Keratinocyte (primary cell): ENCODE measurements at regions not wholly inside any gene's neighbourhood (a gene's known extent, or its start where the extent isn't known, plus 50 kb on each side); places are given as distances from the start of the nearest gene placed in this dataset.

Experiments
- DNase-seq: peaks from one replicate; pipeline ENCODE4 v3.0.0-alpha.2; 2011; ENCODE audit warnings: low read depth, missing footprints, low spot score
- FAIRE-seq: peaks from 2 replicates; lab custom pipeline; 2011; peaks lifted over from hg19 to GRCh38; lab: Jason Lieb, UNC
- H2AFZ ChIP-seq: 2 replicates; pipeline ENCODE4 v1.6.0; 2012; ENCODE audit warnings: low read length, control low read depth, inconsistent platforms; ENCODE audit not compliant: control insufficient read depth
- H3K27ac ChIP-seq: 2 replicates; pipeline ENCODE4 v1.5.1; 2011; ENCODE audit warnings: low read length; ENCODE audit not compliant: control insufficient read depth, insufficient read depth
- H3K27me3 ChIP-seq: 3 replicates; pipeline ENCODE4 v1.6.0; 2011; ENCODE audit warnings: low read length; ENCODE audit not compliant: control insufficient read depth, insufficient read depth; ENCODE audit errors: extremely low read depth
- H3K36me3 ChIP-seq, 2 experiments: 2 replicates in 1 of 2; 3 replicates in 1 of 2; pipeline ENCODE4 v1.5.1; 2011; ENCODE audit warnings: low read length in 2 of 2, mild to moderate bottlenecking in 1 of 2; ENCODE audit not compliant: control insufficient read depth in 2 of 2, insufficient read depth in 2 of 2; ENCODE audit errors: extremely low read depth in 1 of 2
- H3K4me1 ChIP-seq: 3 replicates; pipeline ENCODE4 v1.5.1; 2011; ENCODE audit warnings: low read length; ENCODE audit not compliant: control insufficient read depth, insufficient read depth; ENCODE audit errors: extremely low read depth
- H3K4me2 ChIP-seq: 3 replicates; pipeline ENCODE4 v1.6.0; 2011; ENCODE audit warnings: low read depth, low read length; ENCODE audit not compliant: control insufficient read depth, insufficient read depth; ENCODE audit errors: extremely low read depth
- H3K4me3 ChIP-seq, 3 experiments: fragments of 200-600 bp in 1 of 3; sonication (generic) in 1 of 3; 2 replicates in 2 of 3; 3 replicates in 1 of 3; pipeline ENCODE4 v1.5.1; 2011 to 2016; ENCODE audit warnings: low read length in 3 of 3, mild to moderate bottlenecking in 3 of 3, control low read depth in 2 of 3, inconsistent platforms in 1 of 3, low read depth in 1 of 3, mixed read lengths in 1 of 3, mixed run types in 1 of 3, moderate library complexity in 1 of 3; ENCODE audit not compliant: control insufficient read depth in 2 of 3, insufficient read depth in 2 of 3; ENCODE audit errors: extremely low read depth in 1 of 3
- H3K79me2 ChIP-seq: 2 replicates; pipeline ENCODE4 v1.6.0; 2012; ENCODE audit warnings: low read length; ENCODE audit not compliant: control insufficient read depth, insufficient read depth
- H3K9ac ChIP-seq: 3 replicates; pipeline ENCODE4 v1.6.0; 2011; ENCODE audit warnings: low read length; ENCODE audit not compliant: control insufficient read depth, insufficient read depth; ENCODE audit errors: extremely low read depth
- H3K9me1 ChIP-seq: 3 replicates; pipeline ENCODE4 v1.6.0; 2011; ENCODE audit warnings: low read length; ENCODE audit not compliant: control insufficient read depth, insufficient read depth; ENCODE audit errors: extremely low read depth
- H3K9me3 ChIP-seq: 2 replicates; pipeline ENCODE4 v1.5.1; 2012; ENCODE audit warnings: low read depth, low read length; ENCODE audit not compliant: control insufficient read depth
- H4K20me1 ChIP-seq: 3 replicates; pipeline ENCODE4 v1.6.0; 2011; ENCODE audit warnings: low read length; ENCODE audit not compliant: control insufficient read depth, insufficient read depth; ENCODE audit errors: extremely low read depth
- EZH2 ChIP-seq: IDR thresholded peaks from one replicate; pipeline ENCODE4 v1.6.1; 2012; ENCODE audit warnings: inconsistent platforms, mild to moderate bottlenecking, low read length, moderate library complexity
- dilution Hi-C: fragments of 300-500 bp; cut with MboI; formaldehyde crosslinking; loops from one replicate; pipeline ENCODE4 v1.7.0; 2020; ENCODE audit warnings: low sequenced_read_pairs; ENCODE audit not compliant: extremely low pct_ligation_motif_present
- TF ChIP-seq, protein P1 (sequence below), 3 experiments: IDR thresholded peaks in 1 of 3; conservative IDR thresholded peaks in 1 of 3; optimal IDR thresholded peaks in 1 of 3; 2 replicates in 2 of 3; 3 replicates in 1 of 3; pipeline versions ENCODE3 to v1.5.1; 2011; ENCODE audit warnings: low read length in 3 of 3, mild to moderate bottlenecking in 3 of 3, moderate library complexity in 2 of 3, control low read depth in 1 of 3, inconsistent platforms in 1 of 3; ENCODE audit not compliant: insufficient read depth in 2 of 3; ENCODE audit errors: extremely low read depth in 1 of 3

DNA sequence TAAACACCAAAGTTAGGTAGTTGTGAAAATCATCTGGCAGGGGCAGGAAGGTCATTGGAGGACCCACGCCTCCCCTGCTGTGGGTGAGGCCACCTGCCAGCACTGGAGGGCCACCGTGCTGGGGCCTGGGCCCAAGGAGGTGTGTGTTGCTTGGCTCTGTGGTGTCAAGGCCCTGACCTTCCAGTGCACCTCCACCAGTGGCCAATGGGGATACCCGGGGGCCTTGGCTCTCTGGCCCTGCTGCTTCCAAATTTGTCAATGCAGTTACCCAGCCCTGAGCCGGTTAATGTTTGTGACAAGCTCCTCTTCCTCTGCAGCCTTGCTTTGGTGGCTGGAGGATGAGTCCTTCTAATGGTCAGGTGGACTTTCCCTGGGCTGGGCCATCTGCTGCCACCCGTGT is 150.2 kb downstream of the KLF13 start:
- dilution Hi-C loops, result no loop called here
- Histone ChIP-seq H3K9me3 (no peaks in the 10 kb centered on the region), H4K20me1 (no peaks in the 10 kb centered on the region), H2AFZ (no peak overlapping the region), H3K36me3 (no peaks in the 10 kb centered on the region), H3K9ac (no peak overlapping the region), H3K4me2 (no peak overlapping the region), H3K27ac (no peak overlapping the region), H3K9me1 (no peaks in the 10 kb centered on the region), H3K79me2 (no peaks in the 10 kb centered on the region), H3K27me3 (peaks cover 4% of the 10 kb centered on the region), H3K4me1 (peaks cover 9% of the 10 kb centered on the region), H3K4me3 (no peak overlapping the region)
- DNase-seq (no peak), FAIRE-seq (no peak)
- TF ChIP-seq, protein P1, sequence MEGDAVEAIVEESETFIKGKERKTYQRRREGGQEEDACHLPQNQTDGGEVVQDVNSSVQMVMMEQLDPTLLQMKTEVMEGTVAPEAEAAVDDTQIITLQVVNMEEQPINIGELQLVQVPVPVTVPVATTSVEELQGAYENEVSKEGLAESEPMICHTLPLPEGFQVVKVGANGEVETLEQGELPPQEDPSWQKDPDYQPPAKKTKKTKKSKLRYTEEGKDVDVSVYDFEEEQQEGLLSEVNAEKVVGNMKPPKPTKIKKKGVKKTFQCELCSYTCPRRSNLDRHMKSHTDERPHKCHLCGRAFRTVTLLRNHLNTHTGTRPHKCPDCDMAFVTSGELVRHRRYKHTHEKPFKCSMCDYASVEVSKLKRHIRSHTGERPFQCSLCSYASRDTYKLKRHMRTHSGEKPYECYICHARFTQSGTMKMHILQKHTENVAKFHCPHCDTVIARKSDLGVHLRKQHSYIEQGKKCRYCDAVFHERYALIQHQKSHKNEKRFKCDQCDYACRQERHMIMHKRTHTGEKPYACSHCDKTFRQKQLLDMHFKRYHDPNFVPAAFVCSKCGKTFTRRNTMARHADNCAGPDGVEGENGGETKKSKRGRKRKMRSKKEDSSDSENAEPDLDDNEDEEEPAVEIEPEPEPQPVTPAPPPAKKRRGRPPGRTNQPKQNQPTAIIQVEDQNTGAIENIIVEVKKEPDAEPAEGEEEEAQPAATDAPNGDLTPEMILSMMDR (optimal IDR thresholded peaks at IDR 0.05 in 1 of 3, IDR thresholded peaks at IDR 0.05 in 1 of 3, conservative IDR thresholded peaks at IDR 0.05 in 1 of 3; ENCODE audit: extremely low read depth in 1 of 3, insufficient read depth in 2 of 3, low read length in 3 of 3), result no peak
- no peak for TF ChIP-seq EZH2

DNA sequence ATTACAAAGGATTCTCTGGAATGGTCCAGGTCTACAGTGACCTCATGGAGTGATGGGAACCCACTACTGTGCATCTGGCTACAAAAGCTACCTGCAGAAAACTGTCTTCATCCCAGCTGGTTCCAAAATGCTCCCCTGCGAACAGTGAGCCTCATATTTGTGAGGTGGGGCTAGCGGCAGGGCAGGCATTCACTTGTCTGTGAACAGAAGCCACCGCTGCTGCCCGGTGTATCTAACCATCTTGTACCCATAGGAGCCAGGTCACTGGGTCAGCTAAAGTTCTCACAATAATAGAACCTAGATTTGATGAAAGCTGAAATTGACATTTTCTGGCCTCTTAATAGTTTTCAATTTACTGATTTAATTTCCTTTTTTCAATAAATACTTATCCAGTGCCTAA is 150.7 kb downstream of the KLF13 start:
- Histone ChIP-seq H3K4me2 (no peak overlapping the region), H3K4me1 (peaks cover 6% of the 10 kb centered on the region), H3K4me3 (no peak overlapping the region), H3K79me2 (no peaks in the 10 kb centered on the region), H3K9ac (no peak overlapping the region), H3K9me3 (no peaks in the 10 kb centered on the region), H3K27me3 (peaks cover 8% of the 10 kb centered on the region), H4K20me1 (no peaks in the 10 kb centered on the region), H3K9me1 (no peaks in the 10 kb centered on the region), H3K36me3 (no peaks in the 10 kb centered on the region), H2AFZ (no peak overlapping the region), H3K27ac (no peak overlapping the region)
- FAIRE-seq (no peak), DNase-seq (no peak)
- dilution Hi-C loops, result no loop called here
- TF ChIP-seq, protein P1 (optimal IDR thresholded peaks at IDR 0.05 in 1 of 3, IDR thresholded peaks at IDR 0.05 in 1 of 3, conservative IDR thresholded peaks at IDR 0.05 in 1 of 3; ENCODE audit: extremely low read depth in 1 of 3, insufficient read depth in 2 of 3, low read length in 3 of 3), result no peak
- no peak for TF ChIP-seq EZH2
